ENCODE measurements at regions not wholly inside any gene's neighbourhood (a gene's known extent, or its start where the extent isn't known, plus 50 kb on each side); places are given as distances from the start of the nearest gene placed in this dataset.
"Not testable (repeated sequence)": the region's sequence is repeated elsewhere in the genome, so short reads cannot be mapped to it uniquely, and the experiment has no call there.

- H3K4me3 ChIP-seq (ENCODE audit: low read depth, low read length), result no peak overlapping the region
These were observed 196.3 kb downstream of the DCDC2C start for GRCh38 chr2:3899536-3900155.

GRCh38 chr2:3902131-3902530 lies 198.8 kb downstream of the DCDC2C start:
- H3K4me3 ChIP-seq (ENCODE audit: low read depth, low read length), result no peak overlapping the region

GRCh38 chr2:3904061-3904460 lies 200.7 kb downstream of the DCDC2C start:
- no peak overlapping the region for H3K4me3 ChIP-seq (ENCODE audit: low read depth, low read length)

- H3K4me3 ChIP-seq (ENCODE audit: low read depth, low read length), result not testable (repeated sequence)
These were observed 205.1 kb downstream of the DCDC2C start for GRCh38 chr2:3908498-3908897.

- H3K4me3 ChIP-seq (ENCODE audit: low read depth, low read length), result no peak overlapping the region
These were observed 208.6 kb downstream of the DCDC2C start for GRCh38 chr2:3911882-3912455.

GRCh38 chr2:3913166-3913565 lies 209.8 kb downstream of the DCDC2C start:
- no peak overlapping the region for H3K4me3 ChIP-seq (ENCODE audit: low read depth, low read length)

- H3K4me3 ChIP-seq (ENCODE audit: low read depth, low read length), result no peak overlapping the region
These were observed 210.9 kb downstream of the DCDC2C start for GRCh38 chr2:3914241-3914640.

- H3K4me3 ChIP-seq (ENCODE audit: low read depth, low read length), result no peak overlapping the region
These were observed 223.7 kb downstream of the DCDC2C start for GRCh38 chr2:3927031-3927430.

GRCh38 chr2:3929374-3929773 lies 226.0 kb downstream of the DCDC2C start:
- H3K4me3 ChIP-seq (ENCODE audit: low read depth, low read length), result no peak overlapping the region

- no peak overlapping the region for H3K4me3 ChIP-seq (ENCODE audit: low read depth, low read length)
These were observed 226.9 kb downstream of the DCDC2C start for GRCh38 chr2:3930246-3930645.

GRCh38 chr2:3940661-3941060 lies 237.3 kb downstream of the DCDC2C start:
- H3K4me3 ChIP-seq (ENCODE audit: low read depth, low read length), result no peak overlapping the region

GRCh38 chr2:3942841-3943240 lies 239.5 kb downstream of the DCDC2C start:
- H3K4me3 ChIP-seq (ENCODE audit: low read depth, low read length), result no peak overlapping the region

- no peak overlapping the region for H3K4me3 ChIP-seq (ENCODE audit: low read depth, low read length)
These were observed 240.7 kb downstream of the DCDC2C start for GRCh38 chr2:3944071-3944470.

- H3K4me3 ChIP-seq (ENCODE audit: low read depth, low read length), result no peak overlapping the region
These were observed 241.5 kb downstream of the DCDC2C start for GRCh38 chr2:3944841-3945240.

GRCh38 chr2:3948191-3948590 lies 244.8 kb downstream of the DCDC2C start:
- H3K4me3 ChIP-seq (ENCODE audit: low read depth, low read length), result no peak overlapping the region

GRCh38 chr2:3951131-3951954 lies 248.0 kb downstream of the DCDC2C start:
- no peak overlapping the region for H3K4me3 ChIP-seq (ENCODE audit: low read depth, low read length)

GRCh38 chr2:3952866-3953516 lies 249.6 kb downstream of the DCDC2C start:
- H3K4me3 ChIP-seq (ENCODE audit: low read depth, low read length), result no peak overlapping the region

GRCh38 chr2:3954261-3954660 lies 250.9 kb downstream of the DCDC2C start:
- no peak overlapping the region for H3K4me3 ChIP-seq (ENCODE audit: low read depth, low read length)

GRCh38 chr2:3956406-3956805 lies 253.0 kb downstream of the DCDC2C start:
- H3K4me3 ChIP-seq (ENCODE audit: low read depth, low read length), result no peak overlapping the region

- H3K4me3 ChIP-seq (ENCODE audit: low read depth, low read length), result no peak overlapping the region
These were observed 253.5 kb downstream of the DCDC2C start for GRCh38 chr2:3956892-3957291.

- H3K4me3 ChIP-seq (ENCODE audit: low read depth, low read length), result no peak overlapping the region
These were observed 255.1 kb downstream of the DCDC2C start for GRCh38 chr2:3958465-3958864.

GRCh38 chr2:3958969-3959368 lies 255.6 kb downstream of the DCDC2C start:
- H3K4me3 ChIP-seq (ENCODE audit: low read depth, low read length), result no peak overlapping the region
